ENCODE measurements at regions not wholly inside any gene's neighbourhood (a gene's known extent, or its start where the extent isn't known, plus 50 kb on each side); places are given as distances from the start of the nearest gene placed in this dataset.

DNA sequence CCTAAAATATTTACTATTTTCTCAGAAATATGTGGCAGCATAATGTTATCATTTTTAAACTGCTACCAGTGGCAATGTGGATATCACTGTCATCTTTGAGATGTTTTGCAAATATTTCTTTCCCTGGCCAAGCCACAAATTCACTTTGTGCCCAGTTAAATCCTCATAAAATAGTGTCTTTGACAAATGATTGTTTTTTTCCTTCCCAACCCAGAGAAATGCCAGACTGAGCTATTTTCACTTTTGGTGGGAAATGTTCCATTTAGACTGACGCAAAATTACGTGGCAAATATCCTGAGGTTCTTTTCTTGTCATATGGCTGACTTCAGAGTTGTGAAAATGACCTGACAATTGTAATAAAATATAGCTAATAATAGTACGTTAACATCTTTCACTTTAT is 807.0 kb upstream of the SOX9 start (continued):
- TF ChIP-seq, protein P1, sequence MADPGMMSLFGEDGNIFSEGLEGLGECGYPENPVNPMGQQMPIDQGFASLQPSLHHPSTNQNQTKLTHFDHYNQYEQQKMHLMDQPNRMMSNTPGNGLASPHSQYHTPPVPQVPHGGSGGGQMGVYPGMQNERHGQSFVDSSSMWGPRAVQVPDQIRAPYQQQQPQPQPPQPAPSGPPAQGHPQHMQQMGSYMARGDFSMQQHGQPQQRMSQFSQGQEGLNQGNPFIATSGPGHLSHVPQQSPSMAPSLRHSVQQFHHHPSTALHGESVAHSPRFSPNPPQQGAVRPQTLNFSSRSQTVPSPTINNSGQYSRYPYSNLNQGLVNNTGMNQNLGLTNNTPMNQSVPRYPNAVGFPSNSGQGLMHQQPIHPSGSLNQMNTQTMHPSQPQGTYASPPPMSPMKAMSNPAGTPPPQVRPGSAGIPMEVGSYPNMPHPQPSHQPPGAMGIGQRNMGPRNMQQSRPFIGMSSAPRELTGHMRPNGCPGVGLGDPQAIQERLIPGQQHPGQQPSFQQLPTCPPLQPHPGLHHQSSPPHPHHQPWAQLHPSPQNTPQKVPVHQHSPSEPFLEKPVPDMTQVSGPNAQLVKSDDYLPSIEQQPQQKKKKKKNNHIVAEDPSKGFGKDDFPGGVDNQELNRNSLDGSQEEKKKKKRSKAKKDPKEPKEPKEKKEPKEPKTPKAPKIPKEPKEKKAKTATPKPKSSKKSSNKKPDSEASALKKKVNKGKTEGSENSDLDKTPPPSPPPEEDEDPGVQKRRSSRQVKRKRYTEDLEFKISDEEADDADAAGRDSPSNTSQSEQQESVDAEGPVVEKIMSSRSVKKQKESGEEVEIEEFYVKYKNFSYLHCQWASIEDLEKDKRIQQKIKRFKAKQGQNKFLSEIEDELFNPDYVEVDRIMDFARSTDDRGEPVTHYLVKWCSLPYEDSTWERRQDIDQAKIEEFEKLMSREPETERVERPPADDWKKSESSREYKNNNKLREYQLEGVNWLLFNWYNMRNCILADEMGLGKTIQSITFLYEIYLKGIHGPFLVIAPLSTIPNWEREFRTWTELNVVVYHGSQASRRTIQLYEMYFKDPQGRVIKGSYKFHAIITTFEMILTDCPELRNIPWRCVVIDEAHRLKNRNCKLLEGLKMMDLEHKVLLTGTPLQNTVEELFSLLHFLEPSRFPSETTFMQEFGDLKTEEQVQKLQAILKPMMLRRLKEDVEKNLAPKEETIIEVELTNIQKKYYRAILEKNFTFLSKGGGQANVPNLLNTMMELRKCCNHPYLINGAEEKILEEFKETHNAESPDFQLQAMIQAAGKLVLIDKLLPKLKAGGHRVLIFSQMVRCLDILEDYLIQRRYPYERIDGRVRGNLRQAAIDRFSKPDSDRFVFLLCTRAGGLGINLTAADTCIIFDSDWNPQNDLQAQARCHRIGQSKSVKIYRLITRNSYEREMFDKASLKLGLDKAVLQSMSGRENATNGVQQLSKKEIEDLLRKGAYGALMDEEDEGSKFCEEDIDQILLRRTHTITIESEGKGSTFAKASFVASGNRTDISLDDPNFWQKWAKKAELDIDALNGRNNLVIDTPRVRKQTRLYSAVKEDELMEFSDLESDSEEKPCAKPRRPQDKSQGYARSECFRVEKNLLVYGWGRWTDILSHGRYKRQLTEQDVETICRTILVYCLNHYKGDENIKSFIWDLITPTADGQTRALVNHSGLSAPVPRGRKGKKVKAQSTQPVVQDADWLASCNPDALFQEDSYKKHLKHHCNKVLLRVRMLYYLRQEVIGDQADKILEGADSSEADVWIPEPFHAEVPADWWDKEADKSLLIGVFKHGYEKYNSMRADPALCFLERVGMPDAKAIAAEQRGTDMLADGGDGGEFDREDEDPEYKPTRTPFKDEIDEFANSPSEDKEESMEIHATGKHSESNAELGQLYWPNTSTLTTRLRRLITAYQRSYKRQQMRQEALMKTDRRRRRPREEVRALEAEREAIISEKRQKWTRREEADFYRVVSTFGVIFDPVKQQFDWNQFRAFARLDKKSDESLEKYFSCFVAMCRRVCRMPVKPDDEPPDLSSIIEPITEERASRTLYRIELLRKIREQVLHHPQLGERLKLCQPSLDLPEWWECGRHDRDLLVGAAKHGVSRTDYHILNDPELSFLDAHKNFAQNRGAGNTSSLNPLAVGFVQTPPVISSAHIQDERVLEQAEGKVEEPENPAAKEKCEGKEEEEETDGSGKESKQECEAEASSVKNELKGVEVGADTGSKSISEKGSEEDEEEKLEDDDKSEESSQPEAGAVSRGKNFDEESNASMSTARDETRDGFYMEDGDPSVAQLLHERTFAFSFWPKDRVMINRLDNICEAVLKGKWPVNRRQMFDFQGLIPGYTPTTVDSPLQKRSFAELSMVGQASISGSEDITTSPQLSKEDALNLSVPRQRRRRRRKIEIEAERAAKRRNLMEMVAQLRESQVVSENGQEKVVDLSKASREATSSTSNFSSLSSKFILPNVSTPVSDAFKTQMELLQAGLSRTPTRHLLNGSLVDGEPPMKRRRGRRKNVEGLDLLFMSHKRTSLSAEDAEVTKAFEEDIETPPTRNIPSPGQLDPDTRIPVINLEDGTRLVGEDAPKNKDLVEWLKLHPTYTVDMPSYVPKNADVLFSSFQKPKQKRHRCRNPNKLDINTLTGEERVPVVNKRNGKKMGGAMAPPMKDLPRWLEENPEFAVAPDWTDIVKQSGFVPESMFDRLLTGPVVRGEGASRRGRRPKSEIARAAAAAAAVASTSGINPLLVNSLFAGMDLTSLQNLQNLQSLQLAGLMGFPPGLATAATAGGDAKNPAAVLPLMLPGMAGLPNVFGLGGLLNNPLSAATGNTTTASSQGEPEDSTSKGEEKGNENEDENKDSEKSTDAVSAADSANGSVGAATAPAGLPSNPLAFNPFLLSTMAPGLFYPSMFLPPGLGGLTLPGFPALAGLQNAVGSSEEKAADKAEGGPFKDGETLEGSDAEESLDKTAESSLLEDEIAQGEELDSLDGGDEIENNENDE (IDR thresholded peaks at IDR 0.05; ENCODE audit: insufficient replicate concordance, low read length) = no peak
- TF ChIP-seq RXRA (IDR thresholded peaks at IDR 0.05; ENCODE audit: insufficient read depth, low read depth, low read length) (no peak), GTF2F1 (IDR thresholded peaks at IDR 0.05; ENCODE audit: borderline replicate concordance, low read depth, low read length) (no peak)
